Stomach smooth muscle (tissue), 2 donors: ENCODE measurements at regions not wholly inside any gene's neighbourhood (a gene's known extent, or its start where the extent isn't known, plus 50 kb on each side); places are given as distances from the start of the nearest gene placed in this dataset.

Experiments used
- H3K27ac ChIP-seq: one replicate; pipeline ENCODE4 v1.7.0; 2013; ENCODE audit warnings: mild to moderate bottlenecking, low read length, inconsistent platforms
- H3K27me3 ChIP-seq, 2 donors: one replicate each; pipeline ENCODE4 v1.7.0; 2013; ENCODE audit warnings: low read length in 2 of 2; ENCODE audit not compliant: insufficient read depth in 2 of 2, control insufficient read depth in 1 of 2
- H3K36me3 ChIP-seq, 2 donors: one replicate each; pipeline ENCODE4 v1.7.0; 2013; ENCODE audit warnings: low read length in 2 of 2; ENCODE audit not compliant: control insufficient read depth in 2 of 2, insufficient read depth in 2 of 2
- H3K4me1 ChIP-seq: one replicate; pipeline ENCODE4 v1.7.0; 2013; ENCODE audit warnings: low read length; ENCODE audit not compliant: control insufficient read depth, insufficient read depth
- H3K4me3 ChIP-seq, 2 donors: one replicate each; pipeline ENCODE4 v1.7.0; 2013; ENCODE audit warnings: low read length in 2 of 2
- H3K9ac ChIP-seq, 2 donors: one replicate each; pipeline ENCODE4 v1.7.0; 2013; ENCODE audit warnings: low read length in 2 of 2, mild to moderate bottlenecking in 1 of 2
- H3K9me3 ChIP-seq, 2 donors: one replicate each; pipeline ENCODE4 v1.7.0; 2013; ENCODE audit warnings: low read length in 2 of 2; ENCODE audit not compliant: control insufficient read depth in 2 of 2
- donor health status: healthy.
- donor health status: Pancreatic carcinoma.

GRCh38 chr2:106629981-106630380 is 142.8 kb downstream of the CD8B2 start:
- no peak overlapping the region for H3K9ac ChIP-seq
- no peak overlapping the region for H3K27ac ChIP-seq
- H3K4me1 ChIP-seq: no peaks in the 10 kb centered on the region
- H3K4me3 ChIP-seq: no peak overlapping the region
- H3K9me3 ChIP-seq: no peaks in the 10 kb centered on the region
- H3K27me3 ChIP-seq: peaks cover 0 to 7% of the 10 kb centered on the region in 2 donors
- no peaks in the 10 kb centered on the region for H3K36me3 ChIP-seq

- Histone ChIP-seq H3K27ac (no peak overlapping the region), H3K4me1 (no peaks in the 10 kb centered on the region), H3K9ac (no peak overlapping the region), H3K36me3 (no peaks in the 10 kb centered on the region), H3K27me3 (peaks cover 0 to 7% of the 10 kb centered on the region in 2 donors), H3K9me3 (no peaks in the 10 kb centered on the region), H3K4me3 (no peak overlapping the region)
These were observed 144.1 kb downstream of the CD8B2 start for GRCh38 chr2:106631281-106631680.

GRCh38 chr2:106638043-106638442 is 150.9 kb downstream of the CD8B2 start:
- no peaks in the 10 kb centered on the region for H3K27me3 ChIP-seq
- no peaks in the 10 kb centered on the region for H3K36me3 ChIP-seq
- no peak overlapping the region for H3K4me3 ChIP-seq

GRCh38 chr2:106638580-106638979 is 151.4 kb downstream of the CD8B2 start:
- no peaks in the 10 kb centered on the region for H3K9me3 ChIP-seq
- H3K4me1 ChIP-seq: peaks cover 4% of the 10 kb centered on the region
- H3K9ac ChIP-seq: no peak overlapping the region
- H3K27me3 ChIP-seq: no peaks in the 10 kb centered on the region
- H3K4me3 ChIP-seq: no peak overlapping the region
- H3K36me3 ChIP-seq: no peaks in the 10 kb centered on the region
- H3K27ac ChIP-seq: no peak overlapping the region

More at GRCh38 chr2:106638043-106638442, 150.9 kb downstream of the CD8B2 start:
- H3K4me1 ChIP-seq: peaks cover 4% of the 10 kb centered on the region
- H3K9ac ChIP-seq: no peak overlapping the region
- H3K27ac ChIP-seq: no peak overlapping the region
- no peaks in the 10 kb centered on the region for H3K9me3 ChIP-seq

- H3K4me3 ChIP-seq: no peak overlapping the region
- no peaks in the 10 kb centered on the region for H3K36me3 ChIP-seq
- no peak overlapping the region for H3K9ac ChIP-seq
- no peak overlapping the region for H3K27ac ChIP-seq
- no peaks in the 10 kb centered on the region for H3K9me3 ChIP-seq
- no peaks in the 10 kb centered on the region for H3K27me3 ChIP-seq
- peaks cover 4% of the 10 kb centered on the region for H3K4me1 ChIP-seq
These were observed 155.5 kb downstream of the CD8B2 start for GRCh38 chr2:106642679-106643078.

GRCh38 chr2:106644623-106645022 is 157.5 kb downstream of the CD8B2 start:
- Histone ChIP-seq H3K27me3 (no peaks in the 10 kb centered on the region), H3K4me3 (no peak overlapping the region), H3K36me3 (no peaks in the 10 kb centered on the region), H3K9me3 (no peaks in the 10 kb centered on the region), H3K27ac (no peak overlapping the region), H3K9ac (no peak overlapping the region), H3K4me1 (peaks cover 4% of the 10 kb centered on the region)

GRCh38 chr2:106646605-106647004 is 159.4 kb downstream of the CD8B2 start:
- Histone ChIP-seq H3K4me3 (no peak overlapping the region), H3K9me3 (no peaks in the 10 kb centered on the region), H3K36me3 (no peaks in the 10 kb centered on the region), H3K4me1 (peaks cover 4% of the 10 kb centered on the region), H3K9ac (no peak overlapping the region), H3K27me3 (no peaks in the 10 kb centered on the region), H3K27ac (no peak overlapping the region)

- Histone ChIP-seq H3K9me3 (no peaks in the 10 kb centered on the region), H3K9ac (no peak overlapping the region), H3K4me1 (no peaks in the 10 kb centered on the region), H3K27ac (no peak overlapping the region), H3K27me3 (no peaks in the 10 kb centered on the region), H3K4me3 (no peak overlapping the region), H3K36me3 (no peaks in the 10 kb centered on the region)
These were observed 162.1 kb downstream of the CD8B2 start for GRCh38 chr2:106649306-106649705.

- H3K4me1 ChIP-seq: no peaks in the 10 kb centered on the region
- no peaks in the 10 kb centered on the region for H3K27me3 ChIP-seq
- peaks cover 2 to 3% of the 10 kb centered on the region in 2 donors for H3K9me3 ChIP-seq
- H3K9ac ChIP-seq: no peak overlapping the region
- H3K36me3 ChIP-seq: no peaks in the 10 kb centered on the region
- H3K4me3 ChIP-seq: no peak overlapping the region
- H3K27ac ChIP-seq: no peak overlapping the region
These were observed 166.3 kb downstream of the CD8B2 start for GRCh38 chr2:106653465-106653864.

GRCh38 chr2:106658616-106659015 is 171.5 kb downstream of the CD8B2 start:
- H3K27me3 ChIP-seq: no peaks in the 10 kb centered on the region
- no peak overlapping the region for H3K4me3 ChIP-seq
- no peak overlapping the region for H3K27ac ChIP-seq
- H3K4me1 ChIP-seq: no peaks in the 10 kb centered on the region
- H3K9me3 ChIP-seq: peaks cover 3 to 4% of the 10 kb centered on the region in 2 donors
- no peak overlapping the region for H3K9ac ChIP-seq
- no peaks in the 10 kb centered on the region for H3K36me3 ChIP-seq

- H3K36me3 ChIP-seq: no peaks in the 10 kb centered on the region
- H3K4me1 ChIP-seq: no peaks in the 10 kb centered on the region
- no peak overlapping the region for H3K27ac ChIP-seq
- H3K27me3 ChIP-seq: no peaks in the 10 kb centered on the region
- no peak overlapping the region for H3K9ac ChIP-seq
- no peak overlapping the region for H3K4me3 ChIP-seq
- peaks cover under 1 to 2% of the 10 kb centered on the region in 2 donors for H3K9me3 ChIP-seq
These were observed 177.5 kb downstream of the CD8B2 start for GRCh38 chr2:106664669-106665068.
